HepG2 (cell line): ENCODE measurements at regions not wholly inside any gene's neighbourhood (a gene's known extent, or its start where the extent isn't known, plus 50 kb on each side); places are given as distances from the start of the nearest gene placed in this dataset.

ENCODE experiments used
- ATAC-seq: fragments of 200-7000 bp; cut with Tn5 transposase; 3 replicates; pipeline ENCODE4 v1.9.1; 2020; ENCODE audit warnings: mild to moderate bottlenecking, moderate library complexity
- BruUV-seq: library from RNA; stranded (reverse); fragments of 400-500 nt; replicated peaks from 2 replicates; lab custom pipeline; 2021; lab: Mats Ljungman, UMichigan
- CTCF ChIA-PET: fragments of 300-600 bp; formaldehyde crosslinking; extraction: SDS; loops from one replicate; lab custom pipeline; 2021; ENCODE audit warnings: low total read pairs, inconsistent platforms, low intra/inter-chr PET ratio; lab: Yijun Ruan, JAX
- POLR2A ChIA-PET: fragments of 350-600 bp; sonication (Branson Sonifier 250); formaldehyde crosslinking; loops from one replicate; lab custom pipeline; 2020; ENCODE audit warnings: antibody characterized with exemption, inconsistent platforms; lab: Yijun Ruan, JAX
- DNase-seq: peaks from one replicate; pipeline ENCODE4 v3.0.0-alpha.2; 2015; ENCODE audit warnings: low spot score
- FAIRE-seq: peaks from 3 replicates; lab custom pipeline; 2011; peaks lifted over from hg19 to GRCh38; lab: Jason Lieb, UNC
- H2AFZ ChIP-seq: one replicate; pipeline ENCODE4 v1.6.1; 2011; ENCODE audit warnings: low read length, inconsistent platforms
- H3K27ac ChIP-seq: fragments of 300-600 bp; 3 replicates; pipeline ENCODE4 v1.8.0; 2011; ENCODE audit warnings: mixed run types, mild to moderate bottlenecking, mixed read lengths, low read length, inconsistent platforms; ENCODE audit not compliant: insufficient read depth; ENCODE audit errors: extremely low read length
- H3K27me3 ChIP-seq, 2 experiments: fragments of 200-600 bp in 1 of 2; 2 replicates in 1 of 2; 3 replicates in 1 of 2; pipeline versions ENCODE4 v1.6.0 to v1.8.0; 2011; ENCODE audit warnings: low read length in 2 of 2, mild to moderate bottlenecking in 2 of 2, moderate library complexity in 2 of 2, inconsistent platforms in 1 of 2; ENCODE audit not compliant: insufficient read depth in 2 of 2, control insufficient read depth in 1 of 2
- H3K36me3 ChIP-seq, 2 experiments: fragments of 200-600 bp in 1 of 2; replicated peaks in 1 of 2; 2 replicates in 1 of 2; 3 replicates in 1 of 2; pipeline versions ENCODE4 v1.5.1 to v1.8.0; 2011; ENCODE audit warnings: low read length in 2 of 2, inconsistent platforms in 1 of 2; ENCODE audit not compliant: insufficient read depth in 2 of 2, control insufficient read depth in 1 of 2
- H3K4me1 ChIP-seq: 2 replicates; pipeline ENCODE4 v1.5.1; 2012; ENCODE audit warnings: low read length, inconsistent platforms; ENCODE audit not compliant: insufficient read depth
- H3K4me2 ChIP-seq: 2 replicates; pipeline ENCODE4 v1.6.0; 2011; ENCODE audit warnings: low read depth, low read length, inconsistent platforms
- H3K4me3 ChIP-seq, 3 experiments: fragments of 200-600 bp in 1 of 3; sonication (generic), shearing (Covaris generic) in 1 of 3; replicated peaks in 1 of 3; 2 replicates each; pipeline ENCODE4 v1.5.1; 2011 to 2016; ENCODE audit warnings: low read length in 3 of 3, inconsistent platforms in 2 of 3, low read depth in 2 of 3, mild to moderate bottlenecking in 2 of 3, control low read depth in 1 of 3, mixed read lengths in 1 of 3; ENCODE audit not compliant: insufficient read depth in 1 of 3
- H3K79me2 ChIP-seq: one replicate; pipeline ENCODE4 v1.6.1; 2011; ENCODE audit warnings: low read length, inconsistent platforms; ENCODE audit not compliant: insufficient read depth
- H3K9ac ChIP-seq: 2 replicates; pipeline ENCODE4 v1.6.0; 2011; ENCODE audit warnings: mild to moderate bottlenecking, low read depth, low read length, inconsistent platforms; ENCODE audit not compliant: insufficient read depth
- H3K9me3 ChIP-seq: 2 replicates; pipeline ENCODE4 v1.5.1; 2012; ENCODE audit warnings: mild to moderate bottlenecking, low read length
- H4K20me1 ChIP-seq: 2 replicates; pipeline ENCODE4 v1.6.0; 2011; ENCODE audit warnings: inconsistent platforms, mild to moderate bottlenecking, low read length, moderate library complexity; ENCODE audit not compliant: insufficient read depth
- KLF13 ChIP-seq: sonication (generic); formaldehyde crosslinking; IDR thresholded peaks from 2 replicates; pipeline ENCODE4 v1.4.0; 2020; ENCODE audit warnings: mild to moderate bottlenecking, missing genetic modification reagents
- MAFF ChIP-seq: IDR thresholded peaks from 2 replicates; pipeline ENCODE4 v1.6.1; 2011; ENCODE audit warnings: low read depth, low read length, improper control_type of control experiment
- MAFG ChIP-seq: sonication (generic); formaldehyde crosslinking; IDR thresholded peaks from 2 replicates; pipeline ENCODE4 v1.5.1; 2020; ENCODE audit warnings: mild to moderate bottlenecking, missing genetic modification reagents
- MAFK ChIP-seq, 2 experiments: IDR thresholded peaks in 1 of 2; conservative IDR thresholded peaks in 1 of 2; 2 replicates each; pipeline ENCODE4 v1.6.1; 2011; ENCODE audit warnings: improper control_type of control experiment in 2 of 2, low read length in 2 of 2
- SIX1 ChIP-seq: sonication (generic); formaldehyde crosslinking; IDR thresholded peaks from 2 replicates; pipeline ENCODE4 v1.4.0; 2020; ENCODE audit warnings: missing genetic modification reagents, borderline replicate concordance
- ZNF263 ChIP-seq: sonication (generic); formaldehyde crosslinking; IDR thresholded peaks from 2 replicates; pipeline ENCODE4 v1.4.0; 2020; ENCODE audit warnings: missing genetic modification reagents
- ZNF296 ChIP-seq: sonication (generic); formaldehyde crosslinking; conservative IDR thresholded peaks from 2 replicates; pipeline ENCODE4 v1.5.0; 2020; ENCODE audit warnings: mild to moderate bottlenecking, missing genetic modification reagents
- ZNF652 ChIP-seq: IDR thresholded peaks from 2 replicates; pipeline ENCODE4 v1.6.1; 2016; ENCODE audit warnings: low read depth, borderline replicate concordance
- ZNF790 ChIP-seq: sonication (generic); formaldehyde crosslinking; IDR thresholded peaks from 2 replicates; pipeline ENCODE4 v1.8.0; 2022; ENCODE audit warnings: missing genetic modification reagents, mild to moderate bottlenecking, borderline replicate concordance
- WGBS: methylation state at CpG from one replicate; pipeline ENCODE4 v1.1.6; 2017; ENCODE audit warnings: low lambda C conversion rate; 5-methylcytosine and 5-hydroxymethylcytosine counted together
- in situ Hi-C: cut with HindIII; loops from 2 replicates; pipeline ENCODE4 v1.10.0; 2017; ENCODE audit warnings: low pct_unique_long_range_greater_than_20kb; ENCODE audit not compliant: extremely low pct_ligation_motif_present
- intact Hi-C: fragments of 100-400 bp; cut with micrococcal nuclease; formaldehyde crosslinking; loops from one replicate; pipeline ENCODE4 v1.10.0; 2022; ENCODE audit not compliant: unreplicated experiment
- TF ChIP-seq, protein P1 (sequence below): sonication (generic); formaldehyde crosslinking; IDR thresholded peaks from 2 replicates; pipeline ENCODE4 v1.4.0; 2020; ENCODE audit warnings: missing genetic modification reagents
- TF ChIP-seq, protein P2 (sequence below): sonication (generic); formaldehyde crosslinking; IDR thresholded peaks from 2 replicates; pipeline ENCODE4 v1.4.0; 2020; ENCODE audit warnings: missing genetic modification reagents

DNA sequence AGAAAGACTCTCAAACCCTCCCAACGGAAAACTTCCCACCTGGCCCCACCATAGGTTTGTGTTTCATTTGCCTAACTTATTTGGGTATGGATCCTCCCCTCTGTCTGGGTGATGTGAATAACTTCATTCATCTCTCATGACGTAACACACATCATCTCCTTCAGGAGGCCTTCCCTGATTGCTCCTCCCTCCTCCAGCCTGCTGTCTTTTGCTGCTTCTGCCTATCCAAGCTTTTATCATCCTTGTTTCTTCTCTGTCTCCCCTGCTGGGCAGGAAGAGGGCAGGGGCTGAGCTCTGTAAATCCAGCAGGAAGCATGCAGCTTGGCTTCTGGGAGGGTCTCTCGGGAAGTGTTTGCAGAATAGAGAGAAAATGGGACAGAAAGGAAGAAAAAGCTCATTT lies 766.0 kb upstream of the TBX3 start:
- no peaks in the 10 kb centered on the region for H3K27me3 ChIP-seq
- H3K9ac ChIP-seq = no peak overlapping the region
- FAIRE-seq = no peak
- H3K9me3 ChIP-seq = no peaks in the 10 kb centered on the region
- H2AFZ ChIP-seq = no peak overlapping the region
- H4K20me1 ChIP-seq = no peaks in the 10 kb centered on the region
- H3K4me1 ChIP-seq = peaks cover 70% of the 10 kb centered on the region
- BruUV-seq = no TSS peak
- H3K4me2 ChIP-seq = no peak overlapping the region
- TF ChIP-seq, protein P1, sequence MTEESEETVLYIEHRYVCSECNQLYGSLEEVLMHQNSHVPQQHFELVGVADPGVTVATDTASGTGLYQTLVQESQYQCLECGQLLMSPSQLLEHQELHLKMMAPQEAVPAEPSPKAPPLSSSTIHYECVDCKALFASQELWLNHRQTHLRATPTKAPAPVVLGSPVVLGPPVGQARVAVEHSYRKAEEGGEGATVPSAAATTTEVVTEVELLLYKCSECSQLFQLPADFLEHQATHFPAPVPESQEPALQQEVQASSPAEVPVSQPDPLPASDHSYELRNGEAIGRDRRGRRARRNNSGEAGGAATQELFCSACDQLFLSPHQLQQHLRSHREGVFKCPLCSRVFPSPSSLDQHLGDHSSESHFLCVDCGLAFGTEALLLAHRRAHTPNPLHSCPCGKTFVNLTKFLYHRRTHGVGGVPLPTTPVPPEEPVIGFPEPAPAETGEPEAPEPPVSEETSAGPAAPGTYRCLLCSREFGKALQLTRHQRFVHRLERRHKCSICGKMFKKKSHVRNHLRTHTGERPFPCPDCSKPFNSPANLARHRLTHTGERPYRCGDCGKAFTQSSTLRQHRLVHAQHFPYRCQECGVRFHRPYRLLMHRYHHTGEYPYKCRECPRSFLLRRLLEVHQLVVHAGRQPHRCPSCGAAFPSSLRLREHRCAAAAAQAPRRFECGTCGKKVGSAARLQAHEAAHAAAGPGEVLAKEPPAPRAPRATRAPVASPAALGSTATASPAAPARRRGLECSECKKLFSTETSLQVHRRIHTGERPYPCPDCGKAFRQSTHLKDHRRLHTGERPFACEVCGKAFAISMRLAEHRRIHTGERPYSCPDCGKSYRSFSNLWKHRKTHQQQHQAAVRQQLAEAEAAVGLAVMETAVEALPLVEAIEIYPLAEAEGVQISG = no peak
- TF ChIP-seq ZNF263 (CRISPR knock-in tag) = 0 out of 2 replicates have a peak, but pooled peaks have one; percentile 25
- H3K79me2 ChIP-seq = no peaks in the 10 kb centered on the region
- ChIA-PET POLR2A (interaction anchor here (1.1 to 1.6 kb wide), 3 partner anchors 14 to 29 kb away, joined by 3 to 6 read pairs (median 4); no protein-coding TSS in a partner anchor), CTCF (no interaction called here)
- WGBS = 95% methylated on average over 3 of the region's 3 CpGs
- ATAC-seq = no peak
- no peak overlapping the region for H3K27ac ChIP-seq
- H3K4me3 ChIP-seq = no peak overlapping the region
- intact Hi-C loops = no loop called here
- no peak for DNase-seq
- no peaks in the 10 kb centered on the region for H3K36me3 ChIP-seq
- in situ Hi-C loops = loop anchor here (25.0 kb wide), 1 partner anchor 788 kb away; no protein-coding TSS in a partner anchor

DNA sequence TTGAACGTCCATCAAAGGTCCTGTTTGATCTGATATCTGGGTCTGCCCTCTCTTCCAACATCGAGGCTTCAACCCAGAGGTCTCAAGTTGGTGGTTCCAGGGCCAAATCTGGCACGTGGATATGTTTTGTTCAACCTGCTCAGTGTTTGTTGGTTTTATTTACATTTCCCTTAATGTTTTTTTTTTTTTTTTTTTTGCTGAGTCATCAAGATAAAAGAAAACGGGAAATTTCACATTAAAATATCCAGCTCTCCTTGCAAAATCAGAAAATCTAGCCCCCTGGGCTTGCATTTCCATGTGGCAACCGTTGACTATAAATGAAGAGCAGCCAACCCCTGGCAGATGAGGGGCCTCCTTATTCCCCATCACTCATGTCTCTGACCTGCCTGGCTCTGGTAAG lies 765.6 kb upstream of the TBX3 start:
- no peak overlapping the region for H3K9ac ChIP-seq
- H3K79me2 ChIP-seq = no peaks in the 10 kb centered on the region
- CTCF ChIA-PET = no interaction called here
- FAIRE-seq (no peak), ATAC-seq (no peak), DNase-seq (no peak)
- H2AFZ ChIP-seq = no peak overlapping the region
- peaks cover 66% of the 10 kb centered on the region for H3K4me1 ChIP-seq
- WGBS = 82% methylated on average over 5 of the region's 5 CpGs
- H3K9me3 ChIP-seq = no peaks in the 10 kb centered on the region
- no peaks in the 10 kb centered on the region for H3K27me3 ChIP-seq
- H4K20me1 ChIP-seq = no peaks in the 10 kb centered on the region
- POLR2A ChIA-PET = interaction anchor here (1.3 to 1.6 kb wide), 3 partner anchors 12 to 28 kb away, joined by 3 to 6 read pairs (median 3); no protein-coding TSS in a partner anchor
- intact Hi-C loops (no loop called here), in situ Hi-C loops (no loop called here)
- H3K4me3 ChIP-seq = no peak overlapping the region
- no peak overlapping the region for H3K4me2 ChIP-seq
- BruUV-seq = no TSS peak
- H3K27ac ChIP-seq = peak overlapping the region; percentile 16
- H3K36me3 ChIP-seq = no peaks in the 10 kb centered on the region
- TF ChIP-seq SIX1 (CRISPR knock-in tag) = no peak
- peak; percentile 66; the same call in 1 of the 2 replicates for TF ChIP-seq MAFG (CRISPR knock-in tag)
- no peak for TF ChIP-seq ZNF296 (CRISPR knock-in tag)
- peak; percentile 98 to 99 for TF ChIP-seq MAFK (conservative IDR thresholded peaks at IDR 0.05 in 1 of 2, IDR thresholded peaks at IDR 0.05 in 1 of 2; ENCODE audit: low read length in 2 of 2)
- no peak for TF ChIP-seq ZNF652 (CRISPR knock-in tag)
- TF ChIP-seq MAFF = peak; percentile 99
- no peak for TF ChIP-seq ZNF790 (CRISPR knock-in tag)
- no peak for TF ChIP-seq KLF13 (CRISPR knock-in tag)
- TF ChIP-seq, protein P2, sequence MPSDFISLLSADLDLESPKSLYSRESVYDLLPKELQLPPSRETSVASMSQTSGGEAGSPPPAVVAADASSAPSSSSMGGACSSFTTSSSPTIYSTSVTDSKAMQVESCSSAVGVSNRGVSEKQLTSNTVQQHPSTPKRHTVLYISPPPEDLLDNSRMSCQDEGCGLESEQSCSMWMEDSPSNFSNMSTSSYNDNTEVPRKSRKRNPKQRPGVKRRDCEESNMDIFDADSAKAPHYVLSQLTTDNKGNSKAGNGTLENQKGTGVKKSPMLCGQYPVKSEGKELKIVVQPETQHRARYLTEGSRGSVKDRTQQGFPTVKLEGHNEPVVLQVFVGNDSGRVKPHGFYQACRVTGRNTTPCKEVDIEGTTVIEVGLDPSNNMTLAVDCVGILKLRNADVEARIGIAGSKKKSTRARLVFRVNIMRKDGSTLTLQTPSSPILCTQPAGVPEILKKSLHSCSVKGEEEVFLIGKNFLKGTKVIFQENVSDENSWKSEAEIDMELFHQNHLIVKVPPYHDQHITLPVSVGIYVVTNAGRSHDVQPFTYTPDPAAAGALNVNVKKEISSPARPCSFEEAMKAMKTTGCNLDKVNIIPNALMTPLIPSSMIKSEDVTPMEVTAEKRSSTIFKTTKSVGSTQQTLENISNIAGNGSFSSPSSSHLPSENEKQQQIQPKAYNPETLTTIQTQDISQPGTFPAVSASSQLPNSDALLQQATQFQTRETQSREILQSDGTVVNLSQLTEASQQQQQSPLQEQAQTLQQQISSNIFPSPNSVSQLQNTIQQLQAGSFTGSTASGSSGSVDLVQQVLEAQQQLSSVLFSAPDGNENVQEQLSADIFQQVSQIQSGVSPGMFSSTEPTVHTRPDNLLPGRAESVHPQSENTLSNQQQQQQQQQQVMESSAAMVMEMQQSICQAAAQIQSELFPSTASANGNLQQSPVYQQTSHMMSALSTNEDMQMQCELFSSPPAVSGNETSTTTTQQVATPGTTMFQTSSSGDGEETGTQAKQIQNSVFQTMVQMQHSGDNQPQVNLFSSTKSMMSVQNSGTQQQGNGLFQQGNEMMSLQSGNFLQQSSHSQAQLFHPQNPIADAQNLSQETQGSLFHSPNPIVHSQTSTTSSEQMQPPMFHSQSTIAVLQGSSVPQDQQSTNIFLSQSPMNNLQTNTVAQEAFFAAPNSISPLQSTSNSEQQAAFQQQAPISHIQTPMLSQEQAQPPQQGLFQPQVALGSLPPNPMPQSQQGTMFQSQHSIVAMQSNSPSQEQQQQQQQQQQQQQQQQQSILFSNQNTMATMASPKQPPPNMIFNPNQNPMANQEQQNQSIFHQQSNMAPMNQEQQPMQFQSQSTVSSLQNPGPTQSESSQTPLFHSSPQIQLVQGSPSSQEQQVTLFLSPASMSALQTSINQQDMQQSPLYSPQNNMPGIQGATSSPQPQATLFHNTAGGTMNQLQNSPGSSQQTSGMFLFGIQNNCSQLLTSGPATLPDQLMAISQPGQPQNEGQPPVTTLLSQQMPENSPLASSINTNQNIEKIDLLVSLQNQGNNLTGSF (CRISPR knock-in tag) = no peak
